KBM-7 (cell line): ENCODE measurements at regions not wholly inside any gene's neighbourhood (a gene's known extent, or its start where the extent isn't known, plus 50 kb on each side); places are given as distances from the start of the nearest gene placed in this dataset.

Source experiments
- DNase-seq: peaks from one replicate; pipeline ENCODE4 v3.0.0-alpha.2; 2015
- in situ Hi-C: fragments of 300-500 bp; cut with MboI; formaldehyde crosslinking; loops from 2 replicates; pipeline ENCODE4 v1.14.3; 2020; ENCODE audit warnings: low sequenced_read_pairs, low pct_unique_long_range_greater_than_20kb, mixed read lengths

DNA sequence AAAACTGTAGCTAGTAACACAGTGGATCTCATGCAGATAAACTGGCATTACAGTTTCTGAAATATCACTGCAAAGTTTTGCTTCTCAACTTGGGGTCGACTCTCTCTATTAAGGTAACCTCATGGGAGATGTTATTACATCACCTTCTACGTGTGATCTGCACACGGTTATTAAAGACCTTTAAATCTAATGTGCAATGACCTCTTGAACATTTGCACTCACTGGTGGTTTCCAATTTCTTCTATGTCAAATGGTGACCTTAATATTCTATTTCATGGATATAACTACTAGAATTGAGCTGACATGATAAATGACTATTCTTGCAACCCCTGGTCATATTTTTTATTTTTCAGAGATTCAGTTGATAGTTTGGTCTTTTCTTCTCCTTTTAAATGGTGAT, 191.3 kb downstream of the PPP1R3A start:
- in situ Hi-C loops = no loop called here
- no peak for DNase-seq

DNA sequence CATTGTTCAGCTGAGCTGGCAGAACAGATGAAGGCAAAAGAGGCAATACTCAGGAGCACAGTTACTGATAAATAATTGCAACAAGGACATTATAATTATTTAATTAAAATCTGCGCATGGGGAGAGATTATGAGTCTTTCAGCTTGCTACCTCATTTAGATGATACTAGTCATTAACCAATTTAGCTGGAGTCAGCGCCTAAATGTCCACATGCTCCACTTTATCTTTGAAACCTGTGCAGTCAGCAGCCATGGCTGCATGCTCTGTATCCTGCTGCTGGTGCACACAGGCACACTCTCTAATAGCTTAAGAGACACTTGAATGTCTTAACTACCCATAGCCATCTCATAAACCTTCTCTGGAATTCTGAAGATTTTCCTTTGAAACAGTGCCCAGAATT, 196.8 kb downstream of the PPP1R3A start:
- in situ Hi-C loops = no loop called here
- no peak for DNase-seq

DNA sequence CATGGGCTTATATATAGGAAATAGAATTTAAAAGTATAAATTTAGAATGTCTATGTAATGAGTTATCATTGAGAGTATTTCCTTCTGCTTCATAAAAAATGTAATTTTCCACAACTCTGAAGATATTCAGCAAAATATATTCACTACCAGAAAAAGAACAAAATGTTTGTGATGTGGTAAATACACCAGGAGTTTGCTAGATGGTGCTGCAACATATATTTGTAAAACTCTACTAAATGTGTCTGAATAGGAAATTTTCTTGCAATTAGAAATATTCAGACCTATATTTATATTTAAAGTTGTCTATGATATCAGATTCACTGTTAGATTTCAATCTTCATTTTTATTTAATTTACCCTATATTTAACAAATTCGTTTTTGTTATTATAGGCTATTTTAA, 201.1 kb downstream of the PPP1R3A start:
- no peak for DNase-seq
- in situ Hi-C loops = no loop called here

DNA sequence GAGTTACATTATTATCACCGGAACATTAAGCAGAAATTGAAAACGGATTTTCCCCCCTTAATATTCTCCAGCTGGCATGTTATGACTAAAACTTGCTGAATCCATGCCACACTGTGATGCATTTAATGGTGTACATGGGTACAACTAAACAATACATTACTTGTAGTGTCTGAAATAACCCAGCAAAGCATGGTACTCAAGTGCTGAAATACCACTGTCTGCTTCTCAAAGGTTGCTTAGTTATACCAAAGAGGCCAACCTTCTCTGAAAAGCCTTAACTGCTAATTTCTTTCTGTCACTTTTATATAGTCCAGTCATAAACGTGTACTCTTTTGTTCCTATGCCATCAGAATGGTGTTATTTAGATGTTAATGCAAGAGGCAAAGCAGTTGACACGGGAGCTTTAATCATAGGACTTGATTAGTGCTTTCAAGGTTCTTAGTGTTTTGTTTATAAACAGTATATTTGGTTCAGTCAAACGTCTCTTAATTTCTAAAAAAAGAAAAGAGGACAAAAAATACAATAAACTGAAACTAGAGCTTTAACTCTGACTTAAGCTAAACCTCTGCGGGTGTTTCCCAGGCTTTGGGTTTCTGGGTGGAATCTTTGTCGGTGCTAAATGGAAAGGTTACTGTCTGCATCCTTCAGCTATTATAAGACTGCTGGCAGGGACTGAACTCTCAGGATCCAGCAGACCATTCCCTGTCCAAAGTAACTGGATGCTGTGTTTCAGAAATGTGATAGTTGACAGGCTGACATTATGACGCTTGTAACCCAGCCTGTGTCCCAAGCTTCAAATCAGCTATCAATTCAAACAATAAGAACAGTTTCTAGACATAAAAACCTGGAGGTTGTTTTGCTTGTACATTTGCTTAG, 202.6 kb downstream of the PPP1R3A start:
- in situ Hi-C loops = no loop called here
- no peak for DNase-seq

DNA sequence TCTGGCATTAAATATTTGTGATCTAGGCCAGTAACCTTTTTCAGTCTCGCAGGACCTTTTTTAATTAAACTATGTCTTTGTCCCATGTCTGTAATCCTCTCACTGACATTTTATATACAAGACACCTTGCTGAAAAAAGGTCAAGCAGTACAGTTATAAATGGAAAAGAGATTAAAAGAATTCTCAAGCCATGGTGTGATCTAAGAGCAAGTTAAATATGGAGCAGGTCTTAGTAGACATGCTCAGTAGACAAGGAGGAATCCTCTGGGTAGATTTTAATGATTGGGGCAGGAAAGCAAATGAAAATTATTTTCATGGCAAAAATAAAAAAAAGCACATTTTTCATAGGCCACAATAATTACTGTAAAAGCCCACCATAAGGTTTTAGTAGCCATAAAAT, 203.5 kb downstream of the PPP1R3A start:
- no peak for DNase-seq
- in situ Hi-C loops = no loop called here

DNA sequence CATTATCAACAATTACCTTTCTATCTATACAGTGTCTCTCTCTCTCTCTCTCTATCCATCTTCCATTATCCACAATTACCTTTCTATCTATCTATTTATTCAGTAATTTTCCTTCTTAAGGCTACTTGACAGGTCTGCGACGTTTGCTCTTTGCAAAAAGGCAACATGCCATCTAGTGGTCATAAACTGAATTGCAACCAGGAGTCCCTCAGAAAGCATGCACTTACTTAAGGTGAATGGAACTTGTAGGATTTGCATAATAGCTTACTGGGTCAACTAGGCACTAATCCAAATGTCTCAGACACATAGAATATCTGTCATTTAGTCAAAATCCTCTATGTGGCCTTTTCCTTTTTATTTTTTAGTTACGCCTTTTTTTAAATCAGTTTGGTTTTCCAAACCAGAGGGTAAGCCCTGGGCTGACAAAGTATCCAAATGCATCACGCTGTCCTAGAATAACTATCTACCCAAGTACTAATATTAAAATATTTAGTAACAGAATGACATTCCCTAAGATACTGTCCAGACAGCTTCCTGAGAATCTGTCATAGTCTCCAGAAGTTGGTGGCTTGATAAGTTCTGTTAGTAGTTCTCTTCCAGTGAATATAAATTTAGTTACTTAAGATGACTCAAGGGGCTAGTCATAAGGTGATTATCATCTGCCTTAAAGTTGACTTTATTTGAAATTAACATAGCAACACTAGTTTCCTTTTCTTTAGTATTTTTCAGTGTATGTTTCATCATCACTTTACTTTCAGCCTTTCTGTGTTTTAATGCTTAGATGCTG, 208.3 kb downstream of the PPP1R3A start:
- DNase-seq = peak; percentile 71
- in situ Hi-C loops = no loop called here

DNA sequence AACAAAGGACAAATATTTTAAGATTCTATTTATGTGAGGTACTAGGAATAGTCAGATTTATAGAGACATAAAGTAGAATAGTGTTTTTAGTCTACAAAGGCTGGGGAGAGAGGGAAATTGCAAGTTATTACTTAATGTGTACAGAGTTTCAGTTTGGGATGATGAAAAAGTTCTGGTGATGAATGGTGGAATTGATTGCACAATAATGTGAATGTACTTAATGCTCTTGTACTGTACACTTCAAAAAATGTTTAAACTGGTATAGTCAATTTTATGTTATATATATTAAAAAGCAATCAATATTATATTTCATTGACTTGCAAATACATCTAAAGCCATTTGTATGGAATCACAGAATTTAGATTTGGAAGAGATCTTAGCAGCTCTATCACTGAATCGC, 213.4 kb downstream of the PPP1R3A start:
- in situ Hi-C loops = no loop called here

DNA sequence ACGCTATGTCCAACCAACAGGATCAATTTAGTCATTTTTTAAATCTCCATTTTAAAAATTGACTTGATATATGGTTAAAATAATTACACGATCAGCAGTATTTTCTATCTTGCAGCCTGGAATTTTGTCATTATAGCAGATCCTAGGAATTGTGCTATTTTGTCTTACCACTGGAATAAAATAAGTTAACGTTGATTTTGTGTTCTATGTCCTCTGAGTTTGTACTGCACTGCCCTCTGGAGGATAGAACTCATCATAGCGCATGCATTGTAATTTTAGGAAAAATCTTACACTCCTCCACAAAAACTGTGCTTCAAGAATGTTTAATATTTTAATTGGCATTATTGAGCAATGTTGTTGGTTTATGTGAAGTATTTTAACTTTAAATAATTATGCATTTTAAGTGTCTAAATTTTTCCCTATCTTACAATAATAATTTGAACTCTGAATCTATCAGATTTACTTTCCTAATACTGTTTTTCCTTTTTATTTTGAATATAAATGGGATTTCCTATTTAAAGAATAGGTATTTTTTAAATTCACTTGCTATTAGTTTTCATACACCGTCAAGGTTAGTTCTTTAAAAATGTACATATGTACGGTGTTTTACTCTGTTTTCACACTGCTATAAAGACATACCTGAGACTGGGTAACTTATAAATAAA, 220.1 kb downstream of the PPP1R3A start:
- in situ Hi-C loops = no loop called here
- peak; percentile 62 for DNase-seq

More for the DNA sequence above, 213.4 kb downstream of the PPP1R3A start:
- DNase-seq = no peak

DNA sequence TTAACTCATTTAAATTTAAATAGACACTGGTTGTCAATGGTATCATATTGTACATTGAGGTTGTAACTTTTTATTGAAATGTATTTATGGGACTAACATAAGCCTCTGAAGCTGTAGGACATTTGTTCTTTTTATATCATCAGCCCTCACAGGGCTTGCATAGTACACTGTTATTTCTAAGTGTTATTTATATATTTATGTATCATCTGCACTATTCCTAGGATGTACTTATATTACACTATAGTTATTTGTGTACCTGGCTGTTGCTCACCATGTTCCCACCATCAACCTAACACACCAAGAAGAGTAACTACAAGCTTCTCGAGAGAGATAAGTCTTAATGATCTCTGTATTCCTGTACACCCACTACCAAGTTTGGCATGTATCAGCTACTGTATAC, 224.7 kb downstream of the PPP1R3A start:
- no peak for DNase-seq
- in situ Hi-C loops = no loop called here

DNA sequence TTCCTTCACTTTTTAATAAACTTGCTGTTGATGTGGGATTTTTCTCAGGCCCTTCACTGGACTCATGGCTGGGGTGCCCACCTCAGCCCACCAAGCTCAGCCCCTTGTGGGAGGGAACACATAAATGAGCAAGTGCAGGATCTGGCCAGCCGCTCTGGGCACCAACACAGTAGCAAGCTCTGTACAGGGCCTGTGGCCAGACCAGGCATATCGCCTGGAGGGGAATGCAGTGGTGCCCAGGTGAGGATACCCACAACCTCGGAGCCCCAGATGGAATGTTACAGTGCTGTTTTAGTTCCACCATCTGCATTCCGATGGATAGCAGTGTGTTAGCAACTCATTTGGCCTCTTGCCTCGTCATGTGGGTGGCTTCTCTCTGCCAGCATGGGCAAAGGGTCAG, 234.6 kb downstream of the PPP1R3A start:
- in situ Hi-C loops = no loop called here
- DNase-seq = no peak

DNA sequence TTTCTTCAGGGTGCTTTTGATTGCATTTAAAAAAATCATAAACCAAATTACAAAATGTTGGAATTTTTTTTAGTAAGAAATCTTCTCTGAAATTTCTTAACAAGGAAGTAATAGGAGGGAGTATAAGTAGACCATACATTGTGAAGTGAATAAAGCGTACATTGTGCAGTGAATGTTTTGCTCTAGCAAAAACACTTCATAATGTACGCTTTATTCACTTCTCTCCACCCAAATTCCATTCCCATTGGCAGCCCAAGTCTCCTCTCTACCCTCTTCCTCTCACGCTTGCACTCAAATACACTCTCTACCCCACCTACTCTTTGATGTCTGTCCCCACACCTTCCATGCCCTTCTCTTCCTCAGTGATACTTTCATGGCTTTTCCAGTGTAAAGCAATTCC, 241.0 kb downstream of the PPP1R3A start:
- in situ Hi-C loops = no loop called here
- DNase-seq = no peak

DNA sequence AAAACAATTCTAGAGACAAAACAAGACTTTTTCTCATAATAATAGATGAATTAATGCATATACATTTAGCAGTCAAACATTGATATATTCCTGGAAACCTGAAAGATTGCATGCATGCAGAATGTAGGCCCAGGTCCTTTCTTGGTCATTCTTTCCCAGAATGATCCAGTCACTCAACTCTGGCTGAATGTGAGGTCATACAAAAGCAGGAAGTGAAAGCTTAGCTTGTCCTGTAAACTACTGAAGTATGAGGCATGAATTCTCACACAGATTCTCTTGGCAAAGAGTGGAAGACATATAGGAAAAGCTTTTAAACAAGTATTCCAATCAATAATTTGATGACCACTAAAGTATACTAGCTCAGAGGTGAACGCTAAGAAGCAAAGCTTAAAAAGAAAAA, 253.9 kb downstream of the PPP1R3A start:
- peak; percentile 7 for DNase-seq
- in situ Hi-C loops = no loop called here

DNA sequence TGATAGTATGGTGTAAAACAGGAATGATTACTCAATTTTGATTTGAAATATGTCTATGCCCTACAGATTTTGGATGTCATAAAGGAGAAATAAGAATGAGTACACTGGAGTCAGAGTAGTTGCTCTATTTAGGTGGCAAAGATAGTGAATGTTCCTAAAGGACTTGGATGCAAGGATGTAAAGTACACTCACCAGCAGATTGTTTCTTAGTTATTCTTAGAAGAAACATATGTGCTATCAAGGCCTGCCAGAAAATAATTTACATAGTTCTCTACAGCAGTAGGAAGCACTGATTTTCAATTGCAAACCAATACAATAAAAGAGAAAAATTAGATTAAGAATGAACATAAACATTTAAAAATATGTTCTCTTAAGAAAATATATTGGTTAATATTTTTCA, 259.4 kb downstream of the PPP1R3A start:
- in situ Hi-C loops = no loop called here
- no peak for DNase-seq

DNA sequence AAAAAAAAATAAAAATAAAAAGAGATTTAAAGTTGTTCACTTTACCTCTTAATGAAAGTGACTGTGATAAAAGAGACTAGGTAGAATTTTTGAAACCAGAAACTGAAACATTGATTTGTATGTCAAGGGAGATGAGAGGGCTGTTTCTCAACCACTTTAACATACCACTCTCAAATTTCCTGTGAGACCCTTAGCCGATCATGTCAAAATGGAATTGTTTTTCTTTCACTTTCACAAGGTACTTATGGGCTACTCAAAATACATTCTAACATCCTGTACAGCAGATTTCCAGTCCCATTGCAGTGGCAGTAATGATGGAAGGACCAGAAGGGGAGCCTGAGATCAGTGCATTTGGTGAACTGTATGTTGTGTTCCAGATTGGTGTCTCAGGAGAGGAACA, 261.2 kb downstream of the PPP1R3A start:
- DNase-seq = no peak
- in situ Hi-C loops = no loop called here

DNA sequence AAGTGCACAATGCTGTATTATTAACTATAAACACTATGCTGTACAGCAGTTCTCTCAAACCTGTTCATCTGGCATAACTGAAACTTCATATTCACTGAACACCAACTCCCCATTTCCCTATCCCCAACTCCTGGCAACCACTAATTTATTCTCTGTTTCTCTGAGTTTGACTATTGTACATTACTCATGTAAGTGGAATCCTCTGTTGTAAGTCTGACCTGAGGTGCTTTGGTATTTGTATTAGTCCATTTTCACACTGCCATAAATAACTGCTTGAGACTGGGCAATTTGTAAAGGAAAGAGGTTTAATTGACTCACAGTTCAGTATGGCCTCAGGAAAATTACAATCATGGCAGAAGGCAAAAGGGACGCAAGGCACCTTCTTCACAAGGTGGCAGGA, 266.3 kb downstream of the PPP1R3A start:
- in situ Hi-C loops = no loop called here
- no peak for DNase-seq

DNA sequence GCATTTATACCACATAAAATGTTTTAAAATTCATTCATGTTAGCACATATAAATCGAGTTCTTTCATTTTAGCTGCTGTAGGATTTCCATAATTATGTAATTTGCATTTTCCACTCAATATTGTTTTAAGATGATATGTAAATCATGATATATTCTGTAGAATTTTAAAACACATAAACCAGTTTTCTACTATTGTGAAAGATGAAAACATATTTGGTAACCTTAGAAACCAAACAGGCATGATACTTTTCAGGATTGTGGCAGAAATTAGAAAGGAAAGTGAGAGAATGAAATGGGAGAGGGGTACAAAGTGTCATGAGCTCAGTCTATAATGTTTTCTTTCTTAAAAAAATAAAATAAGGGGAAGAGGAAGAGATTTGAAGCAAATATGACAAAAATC, 269.3 kb downstream of the PPP1R3A start:
- DNase-seq = no peak
- in situ Hi-C loops = no loop called here

DNA sequence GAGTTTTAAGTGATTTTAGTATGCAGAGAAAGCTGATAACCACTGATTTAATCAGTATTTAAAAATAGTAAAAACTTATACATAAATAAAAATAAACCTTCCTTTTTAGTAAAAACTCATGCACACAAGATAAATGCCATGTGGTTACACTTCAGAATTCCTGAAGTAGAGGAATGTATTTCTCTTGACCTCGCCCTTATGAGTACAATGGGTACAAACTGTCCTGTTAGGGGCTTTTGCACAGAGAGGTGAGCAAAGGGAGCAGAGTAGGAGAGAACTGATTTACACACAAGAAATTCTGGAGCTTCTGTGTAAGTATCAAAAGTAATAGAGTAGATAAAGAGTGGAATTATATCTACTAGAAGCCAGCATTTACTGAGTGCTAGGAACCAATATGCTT, 279.6 kb downstream of the PPP1R3A start:
- DNase-seq = no peak
- in situ Hi-C loops = no loop called here

DNA sequence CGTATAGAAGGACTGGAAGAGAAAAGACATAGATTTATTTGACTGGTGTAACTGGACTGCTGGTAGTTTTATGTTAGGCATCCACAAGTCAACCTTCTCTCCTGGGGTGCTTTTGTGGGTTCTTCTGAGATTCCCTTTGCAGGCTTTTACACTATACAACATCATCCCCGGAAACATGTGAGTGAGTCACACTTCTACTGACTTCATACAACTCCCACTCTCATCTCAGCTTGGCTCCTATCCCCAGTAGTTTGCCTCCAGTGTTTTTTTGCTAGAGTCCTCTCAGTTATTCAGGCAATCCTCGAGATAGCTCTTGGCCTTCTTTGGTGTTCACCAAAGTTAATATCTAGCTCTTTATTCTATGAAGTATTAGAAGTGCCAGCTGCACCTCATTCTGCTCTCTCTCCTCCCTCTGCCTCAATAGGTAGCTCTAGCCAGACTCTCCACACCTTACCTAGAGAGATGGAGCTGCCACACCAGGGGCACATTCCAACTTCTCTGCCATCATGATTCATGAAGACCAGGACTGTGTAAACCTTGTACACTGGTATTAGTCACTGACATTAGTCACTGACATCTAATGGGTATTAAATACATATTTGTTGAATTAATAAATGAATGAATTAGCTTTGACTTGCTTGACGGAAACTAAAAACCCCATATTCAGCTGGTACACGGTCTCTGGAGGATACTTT, 281.9 kb downstream of the PPP1R3A start:
- DNase-seq = no peak
- in situ Hi-C loops = no loop called here

DNA sequence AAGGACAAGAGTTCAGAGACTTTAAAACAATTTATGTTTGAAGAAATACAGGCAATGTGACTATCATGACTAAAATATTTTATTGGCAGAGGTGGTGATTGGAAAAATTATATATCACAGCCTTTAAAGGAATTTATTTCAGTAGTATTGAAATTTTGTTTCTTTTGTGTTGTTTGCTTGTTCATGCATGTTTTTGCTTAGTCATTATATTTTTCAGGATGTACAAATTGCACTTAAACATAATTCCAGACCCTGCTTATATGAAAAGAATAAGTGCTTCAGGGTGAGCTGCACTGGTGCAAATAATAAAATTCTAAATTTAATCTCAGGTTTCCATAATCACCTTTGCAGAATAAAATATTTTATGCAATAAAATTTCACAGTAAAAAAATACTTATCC, 283.3 kb downstream of the PPP1R3A start:
- no peak for DNase-seq
- in situ Hi-C loops = no loop called here

DNA sequence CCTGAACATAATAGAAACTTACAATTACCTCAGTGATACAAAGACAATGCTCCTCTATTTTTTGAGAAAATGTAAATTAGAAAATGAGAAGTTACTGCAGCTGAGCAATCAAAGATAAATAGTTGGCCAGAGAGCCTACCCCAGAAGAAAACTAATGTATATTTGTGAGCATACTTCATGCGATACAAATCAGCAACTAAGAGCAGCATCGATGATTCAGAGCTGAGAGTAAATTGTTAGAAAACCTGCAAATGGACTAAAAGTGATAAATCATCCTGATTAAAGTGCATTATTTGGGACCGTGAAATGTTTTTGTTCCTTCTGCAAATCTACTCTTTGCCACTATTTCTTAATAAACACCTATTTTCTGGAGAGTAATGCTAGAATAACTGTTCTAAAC, 285.7 kb downstream of the PPP1R3A start:
- DNase-seq = no peak
- in situ Hi-C loops = no loop called here
